Tibial nerve (tissue), 4 donors: ENCODE measurements at regions not wholly inside any gene's neighbourhood (a gene's known extent, or its start where the extent isn't known, plus 50 kb on each side); places are given as distances from the start of the nearest gene placed in this dataset.

Source experiments
- CTCF ChIP-seq, 5 experiments: fragments of 200-600 bp in 3 of 5; fragments of 450-650 bp in 2 of 5; sonication (generic) in 3 of 5; IDR thresholded peaks; one replicate each; pipeline ENCODE4 v1.5.1; 2016 to 2019; ENCODE audit warnings: antibody characterized with exemption in 5 of 5, mild to moderate bottlenecking in 3 of 5, moderate library complexity in 2 of 5
- EP300 ChIP-seq, 2 donors: sonication (generic); formaldehyde crosslinking; IDR thresholded peaks; one replicate each; pipeline ENCODE4 v1.6.1; 2017; ENCODE audit warnings: antibody characterized with exemption in 2 of 2, mild to moderate bottlenecking in 1 of 2

GRCh38 chr4:4655011-4655410 lies 113.2 kb upstream of the STX18 start:
- TF ChIP-seq CTCF (IDR thresholded peaks at IDR 0.05), result no peak
- TF ChIP-seq EP300 (IDR thresholded peaks at IDR 0.05), result no peak
